DOHH2 (cell line): ENCODE measurements at regions not wholly inside any gene's neighbourhood (a gene's known extent, or its start where the extent isn't known, plus 50 kb on each side); places are given as distances from the start of the nearest gene placed in this dataset.

ENCODE experiments used
- CTCF ChIP-seq: fragments of 200-600 bp; sonication (generic); IDR thresholded peaks from one replicate; pipeline ENCODE4 v1.5.1; 2014; ENCODE audit warnings: antibody characterized with exemption, mild to moderate bottlenecking, low read depth, low read length; ENCODE audit not compliant: poor library complexity, severe bottlenecking
- EZH2phosphoT487 ChIP-seq: fragments of 200-600 bp; sonication (generic); IDR thresholded peaks from 2 replicates; pipeline ENCODE4 v1.6.1; 2017; ENCODE audit warnings: borderline replicate concordance, mild to moderate bottlenecking, antibody characterized with exemption, low read length, moderate library complexity, mixed read lengths

- TF ChIP-seq CTCF (no peak), EZH2phosphoT487 (no peak)
Observed at GRCh38 chr9:135315572-135315971, 164.0 kb upstream of the PPP1R26 start.
